SKM-1 treated with dmso at 0.1 percent for 144 hours (cell line): ENCODE measurements at regions not wholly inside any gene's neighbourhood (a gene's known extent, or its start where the extent isn't known, plus 50 kb on each side); places are given as distances from the start of the nearest gene placed in this dataset.
"Not testable (repeated sequence)": the region's sequence is repeated elsewhere in the genome, so short reads cannot be mapped to it uniquely, and the experiment has no call there.

ENCODE experiments used
- DNase-seq: peaks from one replicate; lab custom pipeline; 2025; ENCODE audit not compliant: unreplicated experiment; lab: John Stamatoyannopoulos, UW

- no peak for DNase-seq
Observed at GRCh38 chr2:161044921-161045320, 115.3 kb upstream of the TANK start.

DNA sequence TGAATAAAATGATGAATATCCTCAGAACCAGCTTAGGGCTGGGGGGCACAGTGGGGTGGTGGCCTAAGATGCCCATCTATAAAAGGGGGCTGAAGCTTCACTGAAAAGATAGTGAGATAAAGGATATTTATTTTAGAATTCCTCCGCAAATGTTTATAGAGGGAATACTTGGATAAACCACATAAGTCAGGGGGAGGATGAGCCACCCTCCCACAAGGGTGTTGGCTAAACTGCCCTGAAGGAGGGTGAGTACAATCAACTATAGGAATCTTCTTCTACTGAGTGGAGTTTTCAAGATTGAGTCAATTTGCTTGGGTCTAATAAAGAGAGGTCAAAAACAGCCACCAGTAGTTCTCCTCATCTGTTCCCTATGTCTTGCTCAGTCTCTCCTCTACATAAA lies 114.5 kb upstream of the TANK start:
- DNase-seq = no peak

GRCh38 chr2:161046876-161047275 lies 113.4 kb upstream of the TANK start:
- no peak for DNase-seq

DNA sequence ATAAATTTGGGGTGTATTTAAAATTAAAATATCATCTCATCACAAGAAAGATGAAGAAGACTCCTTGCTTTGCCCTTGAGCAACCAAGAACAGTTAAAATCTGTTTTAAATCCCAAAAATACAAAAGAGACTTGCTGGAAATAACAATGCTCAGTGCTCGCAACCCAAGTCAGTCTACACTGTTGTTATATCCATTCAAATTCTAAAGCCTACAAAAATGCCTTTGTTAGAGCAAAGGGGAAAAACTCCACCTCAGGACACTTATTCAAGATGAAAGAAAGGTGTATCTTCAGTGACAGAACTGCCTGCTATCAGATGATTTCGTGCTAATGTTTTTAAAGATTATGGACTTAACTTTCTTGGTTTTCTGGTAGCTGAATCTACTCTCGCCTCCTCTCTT lies 111.9 kb upstream of the TANK start:
- DNase-seq = no peak

DNA sequence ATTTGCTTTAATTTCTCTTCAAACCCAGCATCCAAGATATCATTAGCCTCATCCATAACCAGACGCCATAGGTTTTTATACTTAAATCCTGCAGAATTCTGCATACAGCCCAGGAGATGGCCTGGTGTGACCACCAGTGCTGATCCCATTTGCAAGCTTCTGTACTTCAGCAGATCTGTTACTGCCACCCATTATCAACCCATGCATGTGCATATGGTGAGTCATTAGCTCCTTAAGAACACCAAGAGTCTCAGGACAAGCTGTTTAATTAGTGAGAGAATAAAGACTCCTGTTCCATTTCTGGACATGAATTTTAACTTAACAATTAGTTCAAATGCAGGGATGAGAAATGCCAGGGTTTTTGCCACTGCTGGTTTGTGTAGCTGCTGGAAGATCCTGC lies 110.7 kb upstream of the TANK start:
- DNase-seq = no peak

- DNase-seq = no peak
Observed at GRCh38 chr2:161052214-161052613, 108.0 kb upstream of the TANK start.

GRCh38 chr2:161055289-161055688 lies 104.9 kb upstream of the TANK start:
- DNase-seq = no peak

- DNase-seq = no peak
Observed at GRCh38 chr2:161059388-161059787, 100.8 kb upstream of the TANK start.

DNA sequence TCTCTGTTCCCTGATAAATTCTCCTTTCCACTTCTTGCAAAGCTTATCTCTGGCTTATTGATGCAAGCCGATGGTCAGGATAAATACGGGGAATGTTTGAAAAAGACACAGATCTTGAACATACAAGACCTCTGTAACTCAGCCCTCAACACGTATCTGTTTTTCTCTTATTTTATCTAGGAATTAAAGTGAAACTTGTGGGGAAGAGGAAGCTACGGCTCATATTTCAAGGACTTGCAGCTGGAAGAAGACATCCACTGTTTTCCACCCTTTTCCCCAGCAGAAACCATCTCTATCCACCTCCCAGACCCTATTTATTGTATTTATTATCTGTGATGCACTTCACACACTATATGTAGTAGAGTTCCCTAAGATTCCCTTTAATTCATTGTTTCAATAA lies 98.4 kb upstream of the TANK start:
- DNase-seq = no peak

- DNase-seq = peak; percentile 51
Observed at GRCh38 chr2:161063157-161063945, 96.9 kb upstream of the TANK start.

DNA sequence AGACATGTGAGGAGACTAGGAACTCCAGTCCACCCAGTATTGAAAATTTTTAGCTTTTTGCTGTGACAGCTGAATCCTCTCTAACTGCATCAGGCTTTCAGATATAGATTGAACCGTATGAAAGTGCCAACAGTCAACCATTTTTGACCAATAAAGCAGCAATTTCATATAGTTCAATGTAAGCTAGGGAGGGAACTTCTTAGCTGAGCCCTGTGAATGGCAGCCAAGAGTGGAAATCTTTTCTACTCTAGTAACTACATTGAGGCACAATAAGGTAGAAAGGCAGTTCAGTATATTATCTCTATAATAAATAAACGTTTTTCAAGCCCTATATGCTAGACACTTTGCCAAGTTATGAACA lies 96.3 kb upstream of the TANK start:
- no peak for DNase-seq

DNA sequence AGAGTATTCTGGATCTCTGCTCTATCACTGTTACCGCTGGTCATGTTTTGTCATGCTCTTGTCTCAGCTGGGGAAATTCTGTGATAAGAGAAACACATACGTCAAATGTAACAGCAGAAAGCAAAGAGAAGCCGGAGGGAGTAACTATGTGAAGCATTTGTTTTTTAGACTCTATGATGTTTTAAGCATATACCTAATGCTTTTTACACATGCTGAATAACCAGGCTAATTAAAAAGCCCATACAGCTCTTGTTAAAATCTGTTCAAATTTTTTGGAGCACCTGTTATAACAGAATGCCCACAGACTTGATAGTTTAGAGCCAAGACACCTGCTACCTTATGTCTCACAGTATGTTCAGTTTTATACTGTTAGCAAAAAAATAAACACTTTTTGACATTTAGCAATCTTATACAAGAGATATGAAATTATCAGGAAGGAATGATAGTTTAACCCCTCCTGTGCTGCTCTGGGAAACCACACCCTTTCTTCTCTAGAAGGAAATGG lies 92.3 kb upstream of the TANK start:
- no peak for DNase-seq

- DNase-seq = no peak
Observed at GRCh38 chr2:161068670-161069069, 91.6 kb upstream of the TANK start.

GRCh38 chr2:161070693-161071479 lies 89.3 kb upstream of the TANK start:
- DNase-seq = no peak

- not testable (repeated sequence) for DNase-seq
Observed at GRCh38 chr2:161072436-161072835, 87.8 kb upstream of the TANK start.

DNA sequence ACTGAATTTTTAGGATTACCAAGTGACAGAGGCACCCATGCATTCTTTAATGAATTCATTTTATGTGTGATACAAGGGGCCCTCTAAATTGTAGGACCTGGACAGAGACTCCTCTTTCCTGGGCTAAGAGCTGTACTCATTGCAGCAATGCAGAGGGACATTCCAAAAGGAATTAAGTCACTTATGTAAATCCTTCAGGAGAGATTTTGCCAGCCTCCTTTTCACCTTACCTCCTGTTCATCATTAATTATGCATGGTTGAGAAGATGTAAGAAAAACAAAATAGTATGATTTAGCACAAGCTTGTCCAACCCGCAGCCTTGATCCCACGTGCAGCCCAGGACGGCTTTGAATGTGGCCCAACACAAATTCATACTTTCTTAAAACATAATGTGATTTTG lies 84.5 kb upstream of the TANK start:
- no peak for DNase-seq

- DNase-seq = no peak
Observed at GRCh38 chr2:161076936-161077335, 83.3 kb upstream of the TANK start.

DNA sequence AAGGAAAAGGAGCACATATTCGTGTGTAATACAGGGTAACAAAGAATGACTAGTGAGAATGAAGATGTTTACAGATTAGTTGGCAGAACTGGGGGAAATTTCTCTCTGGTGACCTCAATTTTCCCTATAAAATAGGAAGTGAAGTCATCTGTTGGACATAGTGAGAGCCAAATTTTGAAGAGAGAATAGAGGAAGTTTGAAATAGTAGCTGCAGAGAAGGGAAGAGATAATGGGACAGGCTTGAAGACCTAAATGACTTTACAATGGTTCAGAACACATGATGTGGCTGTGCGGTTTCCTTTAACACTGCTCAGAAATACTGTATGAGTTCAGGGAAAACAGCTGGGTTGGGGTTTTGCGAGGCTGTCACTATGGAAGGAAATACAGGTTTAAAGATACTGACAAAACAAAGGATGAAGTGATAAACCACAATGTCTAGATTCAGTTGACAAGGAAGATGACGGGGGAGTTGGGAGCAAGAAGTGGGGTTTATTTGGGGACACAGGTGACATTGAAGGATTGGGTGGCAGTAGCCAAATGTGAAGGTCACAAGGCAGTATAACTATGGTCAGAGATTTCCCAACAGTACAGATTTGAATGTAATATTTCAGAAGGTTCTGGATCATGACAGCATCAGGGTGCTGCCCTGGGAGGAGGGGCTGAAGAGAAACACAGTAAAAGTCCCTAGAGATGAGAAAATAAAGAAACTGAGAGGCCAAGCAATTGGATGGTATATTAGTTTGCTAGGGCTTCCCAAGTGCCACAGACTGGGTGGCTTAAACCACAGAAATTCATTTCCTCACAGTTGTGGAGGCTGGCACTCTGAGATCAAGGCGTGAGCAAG lies 82.6 kb upstream of the TANK start:
- peak; percentile 99 for DNase-seq

GRCh38 chr2:161078211-161078539 lies 82.1 kb upstream of the TANK start:
- DNase-seq = no peak

GRCh38 chr2:161085149-161085548 lies 75.1 kb upstream of the TANK start:
- no peak for DNase-seq

DNA sequence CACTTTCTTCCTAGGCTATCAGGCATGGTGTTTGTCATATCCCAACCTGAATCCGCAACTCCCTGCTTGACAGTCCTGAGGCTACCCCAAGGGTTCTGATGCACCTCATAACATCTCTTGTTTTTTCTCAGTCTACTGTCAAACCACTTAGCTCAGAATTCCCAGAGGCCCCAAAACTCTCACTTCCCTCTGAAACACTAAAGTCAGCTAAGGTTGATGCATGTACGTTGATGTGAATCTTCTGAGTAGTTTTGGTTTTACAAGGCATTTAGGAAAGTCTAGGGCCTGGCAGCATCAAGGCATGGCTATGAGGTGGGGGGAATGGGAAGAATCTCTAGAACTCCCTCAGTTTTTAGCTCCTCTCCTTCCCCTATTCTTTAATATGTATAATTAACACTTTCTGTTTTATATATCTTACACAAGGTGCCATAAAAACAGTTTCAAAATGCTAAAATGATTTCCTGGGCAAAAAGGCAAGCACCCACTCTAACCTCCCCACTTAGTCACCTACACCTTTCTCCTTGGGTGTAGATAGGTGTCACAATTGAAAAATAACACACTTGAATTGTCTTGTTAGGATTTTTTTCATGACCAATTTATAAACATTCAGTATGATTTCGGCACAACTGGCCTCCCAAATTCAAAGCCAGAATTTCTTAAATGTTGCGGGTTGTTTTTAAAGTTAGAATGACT lies 71.4 kb upstream of the TANK start:
- DNase-seq = no peak
